ENCODE measurements at regions not wholly inside any gene's neighbourhood (a gene's known extent, or its start where the extent isn't known, plus 50 kb on each side); places are given as distances from the start of the nearest gene placed in this dataset.

GRCh38 chr4:137015426-137016409 lies 516.6 kb downstream of the PCDH18 start:
- TF ChIP-seq CTCF (IDR thresholded peaks at IDR 0.05; ENCODE audit: control insufficient read depth, insufficient read depth, low read depth, low read length, missing control alignments): no peak
- H3K4me3 ChIP-seq (ENCODE audit: control insufficient read depth, low read depth, low read length): no peak overlapping the region
- no peak for DNase-seq (ENCODE audit: low read depth)

DNA sequence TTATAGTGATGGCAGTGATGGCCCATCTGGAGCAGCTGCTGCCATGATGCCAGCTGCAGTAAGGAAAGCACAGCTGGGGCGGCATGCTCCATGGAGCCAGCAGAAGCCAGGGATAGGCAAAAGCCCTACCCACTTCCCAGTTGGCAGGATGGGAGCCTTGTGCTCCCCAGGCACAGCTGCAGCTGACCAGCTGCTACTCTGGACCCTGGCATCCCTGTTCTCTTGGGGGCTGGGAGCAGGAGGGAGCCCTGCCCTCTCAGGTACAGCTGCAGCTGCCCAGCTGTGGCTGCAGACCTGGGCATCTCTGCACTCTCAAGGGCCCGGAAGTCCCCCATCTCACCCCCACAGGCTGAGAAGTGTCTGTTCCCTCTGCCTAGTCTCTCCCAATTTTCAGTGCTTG lies 531.9 kb downstream of the PCDH18 start:
- no peak for TF ChIP-seq CTCF (IDR thresholded peaks at IDR 0.05; ENCODE audit: control insufficient read depth, insufficient read depth, low read depth, low read length, missing control alignments)
- no peak overlapping the region for H3K4me3 ChIP-seq (ENCODE audit: control insufficient read depth, low read depth, low read length)
- no peak for DNase-seq (ENCODE audit: low read depth)

DNA sequence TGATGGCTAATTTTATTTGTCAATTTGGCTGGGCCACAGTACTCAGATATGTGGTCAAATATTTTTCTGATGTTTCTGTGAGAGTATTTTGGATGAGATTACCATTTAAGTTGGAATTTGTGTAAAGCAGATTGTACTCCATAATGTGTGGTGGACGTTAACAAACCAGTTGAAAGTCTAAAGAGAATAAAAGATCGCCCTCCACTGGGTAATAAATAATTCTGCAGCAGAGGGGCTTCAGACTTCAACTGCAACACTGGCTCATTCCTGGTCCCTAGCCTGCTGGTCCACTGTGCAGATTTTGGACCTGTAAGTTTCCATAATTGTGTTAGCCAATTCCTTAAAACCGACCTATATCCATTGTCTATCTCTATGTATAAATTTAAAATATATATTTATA lies 540.3 kb downstream of the PCDH18 start:
- H3K4me3 ChIP-seq (ENCODE audit: control insufficient read depth, low read depth, low read length): no peak overlapping the region
- no peak for DNase-seq (ENCODE audit: low read depth)
- TF ChIP-seq CTCF (IDR thresholded peaks at IDR 0.05; ENCODE audit: control insufficient read depth, insufficient read depth, low read depth, low read length, missing control alignments): no peak

GRCh38 chr4:136985683-136986082 lies 546.6 kb downstream of the PCDH18 start:
- DNase-seq (ENCODE audit: low read depth): no peak
- no peak for TF ChIP-seq CTCF (IDR thresholded peaks at IDR 0.05; ENCODE audit: control insufficient read depth, insufficient read depth, low read depth, low read length, missing control alignments)
- no peak overlapping the region for H3K4me3 ChIP-seq (ENCODE audit: control insufficient read depth, low read depth, low read length)

GRCh38 chr4:136967069-136967468 lies 565.2 kb downstream of the PCDH18 start:
- DNase-seq (ENCODE audit: low read depth): no peak
- TF ChIP-seq CTCF (IDR thresholded peaks at IDR 0.05; ENCODE audit: control insufficient read depth, insufficient read depth, low read depth, low read length, missing control alignments): no peak
- no peak overlapping the region for H3K4me3 ChIP-seq (ENCODE audit: control insufficient read depth, low read depth, low read length)

DNA sequence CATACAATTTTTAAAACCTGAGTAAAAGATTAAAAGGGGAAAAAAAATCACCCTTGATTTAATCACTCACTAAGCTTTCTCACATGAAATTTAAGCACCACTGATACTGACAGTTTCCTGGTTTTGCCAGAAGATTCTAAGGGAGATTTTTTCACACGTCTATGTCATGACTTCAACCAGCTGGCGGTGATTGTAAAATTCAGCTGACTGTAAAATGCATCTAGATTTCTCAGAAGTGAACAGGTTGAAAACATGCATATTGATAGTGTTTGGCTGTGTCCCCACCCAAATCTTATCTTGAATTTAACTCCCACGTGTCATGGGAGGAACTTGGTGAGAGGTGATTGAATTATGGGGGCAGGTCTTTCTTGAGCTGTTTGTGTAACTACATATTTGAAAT lies 566.8 kb downstream of the PCDH18 start:
- TF ChIP-seq CTCF (IDR thresholded peaks at IDR 0.05; ENCODE audit: control insufficient read depth, insufficient read depth, low read depth, low read length, missing control alignments): no peak
- no peak overlapping the region for H3K4me3 ChIP-seq (ENCODE audit: control insufficient read depth, low read depth, low read length)
- DNase-seq (ENCODE audit: low read depth): no peak
